ENCODE measurements at regions not wholly inside any gene's neighbourhood (a gene's known extent, or its start where the extent isn't known, plus 50 kb on each side); places are given as distances from the start of the nearest gene placed in this dataset.

DNA sequence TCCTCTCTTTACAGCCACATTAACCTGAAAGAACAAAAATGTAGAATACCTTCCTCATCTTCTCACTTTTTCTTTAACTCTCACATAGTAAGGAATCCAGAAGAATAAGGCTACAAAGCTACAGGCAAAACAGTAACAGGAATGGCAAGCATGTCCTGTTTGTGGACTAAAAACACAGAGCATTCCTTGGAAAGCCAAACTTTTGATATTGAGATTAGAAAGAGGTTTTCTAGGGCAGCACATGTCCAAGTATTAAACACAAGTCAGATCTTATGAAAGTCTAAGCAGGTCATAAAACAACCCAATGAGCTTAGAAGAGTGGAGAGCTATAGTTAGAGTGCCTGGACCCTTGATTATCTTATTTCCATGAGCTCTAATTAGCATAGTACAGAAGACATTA is 58.2 kb upstream of the FAM9C start:
- H3K27ac ChIP-seq (ENCODE audit: low read depth in 2 of 2, low read length in 1 of 2), result no peak overlapping the region
- H3K9me3 ChIP-seq (ENCODE audit: control insufficient read depth in 2 of 2, insufficient read depth in 1 of 2, low read depth in 1 of 2, low read length in 1 of 2), result no peaks in the 10 kb centered on the region
- no peaks in the 10 kb centered on the region for H3K27me3 ChIP-seq (ENCODE audit: control insufficient read depth in 1 of 2, insufficient read depth in 2 of 2, low read length in 2 of 2)
- no peaks in the 10 kb centered on the region for H3K4me1 ChIP-seq (ENCODE audit: control insufficient read depth in 2 of 2, insufficient read depth in 2 of 2, low read length in 1 of 2)
- H3K36me3 ChIP-seq (ENCODE audit: control insufficient read depth in 2 of 2, insufficient read depth in 2 of 2, low read length in 1 of 2), result no peaks in the 10 kb centered on the region
- H3K4me3 ChIP-seq (ENCODE audit: low read depth in 1 of 2, low read length in 2 of 2), result no peak overlapping the region

DNA sequence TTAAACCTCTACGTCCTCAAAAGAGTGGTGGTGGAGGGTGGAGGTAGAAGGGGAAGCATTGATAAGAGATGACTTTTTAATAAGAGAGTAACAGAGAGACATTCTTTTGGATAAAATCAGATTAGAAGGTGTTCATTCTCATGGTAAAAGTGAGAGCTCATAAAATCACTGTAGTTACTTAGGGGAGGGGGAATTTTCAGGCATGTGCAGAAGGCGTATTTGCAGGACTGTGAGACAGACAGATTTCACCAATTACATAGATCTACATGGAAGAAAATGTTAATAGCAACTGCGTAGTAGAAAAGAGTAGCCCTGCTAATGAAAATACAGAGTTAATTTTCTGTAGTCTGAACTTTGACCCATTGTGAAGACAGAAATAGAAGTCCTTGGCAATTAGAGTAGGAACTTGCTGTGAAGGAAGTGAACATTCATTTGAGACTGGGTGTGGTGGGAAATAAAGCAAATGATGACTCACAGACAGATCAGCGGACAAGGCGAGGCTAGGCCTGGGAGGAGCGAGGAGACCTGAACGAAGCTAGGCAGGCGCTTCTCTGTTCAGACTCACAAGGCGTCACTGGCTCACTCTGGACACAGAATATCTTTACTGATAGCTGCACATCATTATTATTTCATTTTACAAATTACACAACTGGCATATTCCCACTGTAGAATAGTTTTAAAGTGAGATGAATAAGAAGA is 57.2 kb upstream of the FAM9C start:
- Histone ChIP-seq H3K36me3 (ENCODE audit: control insufficient read depth in 2 of 2, insufficient read depth in 2 of 2, low read length in 1 of 2) (no peaks in the 10 kb centered on the region), H3K4me3 (ENCODE audit: low read depth in 1 of 2, low read length in 2 of 2) (no peak overlapping the region), H3K27me3 (ENCODE audit: control insufficient read depth in 1 of 2, insufficient read depth in 2 of 2, low read length in 2 of 2) (no peaks in the 10 kb centered on the region), H3K27ac (ENCODE audit: low read depth in 2 of 2, low read length in 1 of 2) (peak overlapping the region in 1 of 2 donors; percentile 51), H3K4me1 (ENCODE audit: control insufficient read depth in 2 of 2, insufficient read depth in 2 of 2, low read length in 1 of 2) (no peaks in the 10 kb centered on the region), H3K9me3 (ENCODE audit: control insufficient read depth in 2 of 2, insufficient read depth in 1 of 2, low read depth in 1 of 2, low read length in 1 of 2) (no peaks in the 10 kb centered on the region)
- 21 to 42% methylated on average over 9 of the region's 9 CpGs for WGBS, 2 donors

DNA sequence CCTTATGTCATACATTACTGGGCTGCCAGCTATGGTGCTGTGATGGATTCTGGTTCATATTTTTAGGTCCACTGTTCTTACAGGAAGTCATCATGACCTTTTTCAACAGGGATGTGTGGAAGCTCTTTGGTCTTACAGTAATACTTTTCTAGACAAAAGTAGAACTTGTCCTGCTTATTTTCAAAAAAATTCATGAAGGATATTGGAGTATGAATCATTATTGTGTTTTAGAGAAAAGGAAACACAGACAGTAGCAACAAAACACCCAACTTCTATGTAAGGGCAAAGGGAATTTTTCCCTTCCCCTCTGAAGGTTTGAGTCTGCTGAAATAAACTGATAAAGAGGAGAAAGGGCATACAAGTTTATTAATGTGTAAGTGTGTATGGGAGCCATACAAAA is 54.7 kb upstream of the FAM9C start:
- no peaks in the 10 kb centered on the region for H3K9me3 ChIP-seq (ENCODE audit: control insufficient read depth in 2 of 2, insufficient read depth in 1 of 2, low read depth in 1 of 2, low read length in 1 of 2)
- no peaks in the 10 kb centered on the region for H3K36me3 ChIP-seq (ENCODE audit: control insufficient read depth in 2 of 2, insufficient read depth in 2 of 2, low read length in 1 of 2)
- no peaks in the 10 kb centered on the region for H3K27me3 ChIP-seq (ENCODE audit: control insufficient read depth in 1 of 2, insufficient read depth in 2 of 2, low read length in 2 of 2)
- no peak overlapping the region for H3K27ac ChIP-seq (ENCODE audit: low read depth in 2 of 2, low read length in 1 of 2)
- H3K4me1 ChIP-seq (ENCODE audit: control insufficient read depth in 2 of 2, insufficient read depth in 2 of 2, low read length in 1 of 2), result no peaks in the 10 kb centered on the region
- no peak overlapping the region for H3K4me3 ChIP-seq (ENCODE audit: low read depth in 1 of 2, low read length in 2 of 2)

- H3K27ac ChIP-seq (ENCODE audit: low read depth in 2 of 2, low read length in 1 of 2), result no peak overlapping the region
- H3K9me3 ChIP-seq (ENCODE audit: control insufficient read depth in 2 of 2, insufficient read depth in 1 of 2, low read depth in 1 of 2, low read length in 1 of 2), result no peaks in the 10 kb centered on the region
- 81 to 83% methylated on average over 2 of the region's 2 CpGs for WGBS, 2 donors
- H3K4me1 ChIP-seq (ENCODE audit: control insufficient read depth in 2 of 2, insufficient read depth in 2 of 2, low read length in 1 of 2), result no peaks in the 10 kb centered on the region
- no peak overlapping the region for H3K4me3 ChIP-seq (ENCODE audit: low read depth in 1 of 2, low read length in 2 of 2)
- H3K36me3 ChIP-seq (ENCODE audit: control insufficient read depth in 2 of 2, insufficient read depth in 2 of 2, low read length in 1 of 2), result no peaks in the 10 kb centered on the region
- H3K27me3 ChIP-seq (ENCODE audit: control insufficient read depth in 1 of 2, insufficient read depth in 2 of 2, low read length in 2 of 2), result no peaks in the 10 kb centered on the region
Measured at GRCh38 chrX:13096728-13097127, 52.3 kb upstream of the FAM9C start.

GRCh38 chrX:13094828-13095341 is 50.5 kb upstream of the FAM9C start:
- Histone ChIP-seq H3K4me3 (ENCODE audit: low read depth in 1 of 2, low read length in 2 of 2) (no peak overlapping the region), H3K4me1 (ENCODE audit: control insufficient read depth in 2 of 2, insufficient read depth in 2 of 2, low read length in 1 of 2) (no peaks in the 10 kb centered on the region)
- WGBS, 2 donors, result 77 to 82% methylated on average over 4 of the region's 4 CpGs

GRCh38 chrX:13094374-13094773 is 50.0 kb upstream of the FAM9C start:
- Histone ChIP-seq H3K9me3 (ENCODE audit: control insufficient read depth in 2 of 2, insufficient read depth in 1 of 2, low read depth in 1 of 2, low read length in 1 of 2) (no peaks in the 10 kb centered on the region), H3K4me1 (ENCODE audit: control insufficient read depth in 2 of 2, insufficient read depth in 2 of 2, low read length in 1 of 2) (no peaks in the 10 kb centered on the region), H3K27me3 (ENCODE audit: control insufficient read depth in 1 of 2, insufficient read depth in 2 of 2, low read length in 2 of 2) (no peaks in the 10 kb centered on the region), H3K27ac (ENCODE audit: low read depth in 2 of 2, low read length in 1 of 2) (no peak overlapping the region), H3K4me3 (ENCODE audit: low read depth in 1 of 2, low read length in 2 of 2) (no peak overlapping the region), H3K36me3 (ENCODE audit: control insufficient read depth in 2 of 2, insufficient read depth in 2 of 2, low read length in 1 of 2) (no peaks in the 10 kb centered on the region)

More at GRCh38 chrX:13094828-13095341, 50.5 kb upstream of the FAM9C start:
- no peak overlapping the region for H3K27ac ChIP-seq (ENCODE audit: low read depth in 2 of 2, low read length in 1 of 2)
- no peaks in the 10 kb centered on the region for H3K36me3 ChIP-seq (ENCODE audit: control insufficient read depth in 2 of 2, insufficient read depth in 2 of 2, low read length in 1 of 2)
- H3K9me3 ChIP-seq (ENCODE audit: control insufficient read depth in 2 of 2, insufficient read depth in 1 of 2, low read depth in 1 of 2, low read length in 1 of 2), result no peaks in the 10 kb centered on the region
- H3K27me3 ChIP-seq (ENCODE audit: control insufficient read depth in 1 of 2, insufficient read depth in 2 of 2, low read length in 2 of 2), result no peaks in the 10 kb centered on the region

All from esophagus (tissue), 2 donors.